Omental fat pad (tissue), 3 donors: ENCODE measurements at regions not wholly inside any gene's neighbourhood (a gene's known extent, or its start where the extent isn't known, plus 50 kb on each side); places are given as distances from the start of the nearest gene placed in this dataset.
"Not testable (repeated sequence)": the region's sequence is repeated elsewhere in the genome, so short reads cannot be mapped to it uniquely, and the experiment has no call there.

Source experiments
- ATAC-seq: fragments of 150-250 bp; one replicate; pipeline ENCODE4 v1.9.1; 2016; ENCODE audit warnings: mild to moderate bottlenecking, moderate library complexity; ENCODE audit not compliant: low FRiP score
- DNase-seq: peaks from one replicate; pipeline ENCODE4 v3.0.0-alpha.2; 2019; ENCODE audit warnings: low spot score
- CTCF ChIP-seq, 3 donors: fragments of 450-650 bp; IDR thresholded peaks; one replicate each; pipeline ENCODE4 v1.5.1; 2016 to 2017; ENCODE audit warnings: antibody characterized with exemption in 3 of 3, mild to moderate bottlenecking in 3 of 3, moderate library complexity in 2 of 3

DNA sequence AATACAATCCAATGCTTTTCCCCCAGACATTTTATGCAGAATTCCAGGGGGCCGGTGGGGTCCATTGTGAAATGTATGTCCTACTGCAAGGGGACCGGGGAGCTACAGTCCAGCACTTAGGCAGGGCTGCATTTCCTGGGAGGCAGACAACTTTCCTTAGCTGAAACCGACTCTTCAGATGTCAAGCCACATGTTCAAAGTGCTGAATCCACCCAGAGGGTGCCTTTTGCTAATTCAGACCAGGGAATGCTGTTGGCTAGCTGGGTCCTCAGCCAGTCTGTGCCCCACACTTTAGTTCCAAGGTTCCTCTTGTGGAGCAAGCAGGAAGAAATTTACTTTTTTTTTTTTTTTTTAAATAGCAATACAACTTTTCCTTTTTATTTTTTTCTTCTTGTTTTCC, 219.5 kb upstream of the LRTM1 start:
- no peak for TF ChIP-seq CTCF (IDR thresholded peaks at IDR 0.05)
- ATAC-seq = no peak
- no peak for DNase-seq

DNA sequence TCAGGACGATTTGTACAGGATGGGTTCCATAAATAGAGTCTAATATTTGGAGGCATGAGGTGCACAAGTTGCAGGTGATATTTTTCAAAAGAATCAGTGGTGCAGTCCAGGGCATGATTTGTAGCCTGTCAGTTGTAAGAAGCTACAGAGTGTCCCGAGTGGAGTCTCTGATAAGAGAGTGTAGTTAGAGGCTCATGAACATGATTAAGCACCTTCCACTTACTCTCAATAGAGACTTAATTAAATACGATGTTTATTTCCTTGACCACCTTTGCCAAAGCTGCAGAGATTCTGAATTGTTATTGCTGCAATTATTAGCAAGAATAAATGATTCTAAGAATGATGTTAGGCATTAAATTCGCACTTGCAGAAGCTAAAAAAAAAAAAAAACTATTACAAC, 218.4 kb upstream of the LRTM1 start:
- no peak for TF ChIP-seq CTCF (IDR thresholded peaks at IDR 0.05)
- DNase-seq = no peak
- no peak for ATAC-seq

DNA sequence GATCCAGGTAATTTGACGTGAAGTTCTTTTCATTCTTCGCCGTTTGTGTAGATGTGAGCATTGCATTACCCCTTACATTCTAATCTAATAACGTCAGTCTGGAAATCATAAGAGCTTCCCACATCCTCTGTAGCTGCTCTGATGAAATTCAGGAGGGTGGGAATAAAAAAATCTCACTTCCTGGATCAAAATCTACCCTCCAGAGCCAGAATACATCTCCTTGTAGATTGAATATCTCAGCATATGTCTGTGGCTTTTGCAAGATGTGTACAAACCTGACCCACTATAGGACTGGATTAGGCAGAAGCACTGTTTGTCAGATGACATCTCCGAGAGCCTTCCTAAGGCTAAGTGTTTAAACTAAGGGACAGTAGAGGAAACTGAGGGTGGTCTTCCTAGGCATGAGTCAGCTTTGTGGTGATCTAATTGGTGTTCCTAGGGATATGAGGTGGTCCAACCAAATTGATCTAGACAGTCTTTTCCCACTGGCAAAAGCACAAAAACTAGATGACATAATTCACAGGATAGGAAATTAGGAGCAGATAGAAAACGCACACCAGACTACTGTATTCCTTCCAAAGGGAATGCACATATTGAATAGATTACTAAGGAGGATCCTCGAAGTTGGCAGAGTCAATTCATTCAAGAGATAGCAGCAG, 216.3 kb upstream of the LRTM1 start:
- no peak for TF ChIP-seq CTCF (IDR thresholded peaks at IDR 0.05)
- DNase-seq (no peak), ATAC-seq (no peak)

DNA sequence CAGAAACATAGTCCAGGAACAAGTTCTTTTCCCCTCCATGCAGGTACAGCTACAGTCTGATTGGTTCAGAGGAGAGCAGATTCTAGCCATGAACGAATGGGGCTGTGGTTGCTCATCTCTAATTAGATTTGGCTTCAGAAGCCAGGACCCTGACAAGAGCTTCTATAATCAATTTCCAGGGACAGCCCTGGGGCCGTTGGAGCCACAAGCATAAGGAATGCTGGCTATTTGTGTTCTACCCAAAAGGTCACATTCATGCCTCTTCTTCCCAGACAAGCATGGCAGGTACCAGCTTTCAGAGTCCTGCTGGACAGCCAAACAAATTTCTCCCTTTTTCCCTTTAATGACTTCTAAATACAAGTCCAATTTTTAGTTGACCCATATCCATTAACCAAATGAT, 215.5 kb upstream of the LRTM1 start:
- ATAC-seq = no peak
- DNase-seq = no peak
- TF ChIP-seq CTCF (IDR thresholded peaks at IDR 0.05) = no peak

DNA sequence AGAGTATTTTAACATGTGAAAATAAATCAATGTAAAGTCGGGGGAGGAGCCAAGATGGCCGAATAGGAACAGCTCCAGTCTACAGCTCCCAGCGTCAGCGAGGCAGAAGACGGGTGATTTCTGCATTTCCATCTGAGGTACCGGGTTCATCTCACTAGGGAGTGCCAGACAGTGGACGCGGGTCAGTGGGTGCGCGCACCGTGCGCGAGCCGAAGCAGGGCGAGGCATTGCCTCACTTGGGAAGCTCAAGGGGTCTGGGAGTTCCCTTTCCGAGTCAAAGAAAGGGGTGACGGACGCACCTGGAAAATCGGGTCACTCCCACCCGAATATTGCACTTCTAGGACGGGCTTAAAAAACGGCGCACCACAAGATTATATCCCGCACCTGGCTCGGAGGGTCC, 208.4 kb upstream of the LRTM1 start:
- not testable (repeated sequence) for ATAC-seq, DNase-seq

DNA sequence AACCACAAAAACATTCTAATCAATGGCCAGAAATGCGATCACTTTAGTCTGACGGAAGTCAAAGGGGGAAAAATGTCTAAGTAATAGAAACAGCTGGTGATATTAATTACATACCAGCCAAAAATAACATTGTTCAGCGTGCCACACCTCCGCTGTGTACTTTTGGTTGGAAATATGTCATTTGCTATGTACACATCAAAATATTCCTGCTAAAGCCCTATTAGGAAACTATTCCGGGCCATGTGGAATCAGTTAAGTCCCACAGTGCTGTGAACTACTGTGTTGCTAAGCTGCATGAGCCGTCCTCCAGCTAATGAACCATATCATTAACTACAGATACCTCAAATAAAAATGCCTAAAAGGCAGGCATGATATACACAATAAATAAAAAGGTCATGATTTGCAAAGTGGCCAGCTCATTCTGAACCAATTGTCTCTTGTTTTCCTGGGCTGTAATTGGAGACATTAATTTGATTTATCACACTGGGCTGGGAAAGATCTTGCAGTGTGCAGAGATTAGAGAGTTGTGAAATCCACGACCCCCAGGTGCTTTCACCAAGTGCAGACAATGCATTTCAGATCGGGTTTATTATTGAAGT, 200.5 kb upstream of the LRTM1 start:
- ATAC-seq = no peak

GRCh38 chr3:55127565-55127964, 199.7 kb upstream of the LRTM1 start:
- TF ChIP-seq CTCF (IDR thresholded peaks at IDR 0.05) = no peak
- DNase-seq (no peak), ATAC-seq (no peak)

More for the DNA sequence above, 200.5 kb upstream of the LRTM1 start:
- no peak for TF ChIP-seq CTCF (IDR thresholded peaks at IDR 0.05)
- no peak for DNase-seq
